Stomach (tissue), 8 donors: ENCODE measurements at regions not wholly inside any gene's neighbourhood (a gene's known extent, or its start where the extent isn't known, plus 50 kb on each side); places are given as distances from the start of the nearest gene placed in this dataset.

ENCODE experiments used
- DNase-seq, 2 donors: peaks; one replicate each; pipeline versions ENCODE4 v3.0.0 to v3.0.0-alpha.2; 2013 to 2019
- H3K27ac ChIP-seq, 5 donors: fragments of 200-600 bp in 4 of 5; sonication (generic) in 4 of 5; one replicate each; pipeline ENCODE4 v1.5.1; 2013 to 2019; ENCODE audit warnings: mild to moderate bottlenecking in 1 of 5, moderate library complexity in 1 of 5
- H3K27me3 ChIP-seq, 3 donors: fragments of 200-600 bp; sonication (generic); one replicate each; pipeline ENCODE4 v1.5.1; 2017 to 2019; ENCODE audit warnings: mixed run types in 1 of 3
- H3K36me3 ChIP-seq, 4 donors: fragments of 200-600 bp; sonication (generic); 1 replicate in 3 of 4; 2 replicates in 1 of 4; pipeline ENCODE4 v1.5.1; 2016 to 2019
- H3K4me1 ChIP-seq, 4 donors: fragments of 200-600 bp; sonication (generic); one replicate each; pipeline ENCODE4 v1.5.1; 2016 to 2019
- H3K4me3 ChIP-seq, 4 donors: fragments of 200-600 bp; sonication (generic) in 3 of 4; one replicate each; pipeline ENCODE4 v1.5.1; 2016 to 2019; ENCODE audit warnings: mild to moderate bottlenecking in 1 of 4
- H3K9me3 ChIP-seq, 4 donors: fragments of 200-600 bp; sonication (generic); one replicate each; pipeline ENCODE4 v1.5.1; 2016 to 2019
- EP300 ChIP-seq: sonication (generic); formaldehyde crosslinking; IDR thresholded peaks from one replicate; pipeline ENCODE4 v1.6.1; 2017; ENCODE audit warnings: antibody characterized with exemption
- POLR2A ChIP-seq, 4 donors: fragments of 450-650 bp; IDR thresholded peaks; one replicate each; pipeline ENCODE4 v1.6.1; 2016; ENCODE audit warnings: antibody characterized with exemption in 4 of 4, control low read depth in 2 of 4, mild to moderate bottlenecking in 1 of 4, moderate library complexity in 1 of 4
- POLR2AphosphoS5 ChIP-seq, 3 donors: sonication (generic); formaldehyde crosslinking; IDR thresholded peaks; one replicate each; pipeline ENCODE4 v1.6.1; 2016; ENCODE audit warnings: antibody characterized with exemption in 3 of 3
- WGBS, 5 donors: extraction: QIAGEN DNeasy Blood & Tissue Kit in 3 of 5; methylation state at CpG; one replicate each; pipeline versions ENCODE4 v1.1.5 to v1.1.7; 2013 to 2018; 5-methylcytosine and 5-hydroxymethylcytosine counted together
- intact Hi-C: fragments of 100-400 bp; cut with DNase I; formaldehyde crosslinking; loops from one replicate; pipeline ENCODE4 v1.15.1; 2023; ENCODE audit warnings: low total_unique reads
- TF ChIP-seq, protein P1 (sequence below), 7 experiments: fragments of 450-650 bp in 4 of 7; fragments of 200-600 bp in 3 of 7; sonication (generic) in 3 of 7; IDR thresholded peaks; one replicate each; pipeline ENCODE4 v1.5.1; 2016 to 2019; ENCODE audit warnings: antibody characterized with exemption in 7 of 7, control low read depth in 2 of 7, mild to moderate bottlenecking in 1 of 7
- donor health status: healthy with polysubstance abuse.
- donor health status: Bipolar disorder and iron deficiency.
- donor health status: healthy.

DNA sequence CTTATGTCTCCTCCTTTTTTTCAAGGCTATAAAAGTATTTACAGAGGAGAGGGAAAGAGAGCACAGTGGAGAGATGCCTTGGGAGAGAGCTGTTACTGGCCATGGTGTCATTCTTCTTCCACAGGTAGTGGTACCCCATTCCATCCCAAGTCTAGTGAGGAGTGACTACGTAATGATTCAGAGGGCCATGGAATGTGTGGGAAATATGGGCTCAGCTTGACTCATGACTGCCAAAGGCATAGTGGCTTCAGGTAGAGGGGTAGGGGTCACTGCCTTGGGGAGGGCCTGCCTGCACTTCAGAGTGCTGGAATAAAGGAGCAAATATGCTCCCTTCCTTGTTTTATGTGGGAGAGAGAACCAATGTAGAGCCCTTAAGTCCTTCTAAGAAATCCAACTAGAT, 620.6 kb downstream of the IRS1 start:
- H3K4me3 ChIP-seq = no peak overlapping the region
- WGBS, 5 donors = 89 to 100% (median 94%) methylated on average over 1 of the region's 1 CpG
- no peaks in the 10 kb centered on the region for H3K36me3 ChIP-seq
- no peaks in the 10 kb centered on the region for H3K4me1 ChIP-seq
- intact Hi-C loops = no loop called here
- H3K9me3 ChIP-seq = peaks cover 0 to 40% (median 14%) of the 10 kb centered on the region in 4 donors
- TF ChIP-seq, protein P1, sequence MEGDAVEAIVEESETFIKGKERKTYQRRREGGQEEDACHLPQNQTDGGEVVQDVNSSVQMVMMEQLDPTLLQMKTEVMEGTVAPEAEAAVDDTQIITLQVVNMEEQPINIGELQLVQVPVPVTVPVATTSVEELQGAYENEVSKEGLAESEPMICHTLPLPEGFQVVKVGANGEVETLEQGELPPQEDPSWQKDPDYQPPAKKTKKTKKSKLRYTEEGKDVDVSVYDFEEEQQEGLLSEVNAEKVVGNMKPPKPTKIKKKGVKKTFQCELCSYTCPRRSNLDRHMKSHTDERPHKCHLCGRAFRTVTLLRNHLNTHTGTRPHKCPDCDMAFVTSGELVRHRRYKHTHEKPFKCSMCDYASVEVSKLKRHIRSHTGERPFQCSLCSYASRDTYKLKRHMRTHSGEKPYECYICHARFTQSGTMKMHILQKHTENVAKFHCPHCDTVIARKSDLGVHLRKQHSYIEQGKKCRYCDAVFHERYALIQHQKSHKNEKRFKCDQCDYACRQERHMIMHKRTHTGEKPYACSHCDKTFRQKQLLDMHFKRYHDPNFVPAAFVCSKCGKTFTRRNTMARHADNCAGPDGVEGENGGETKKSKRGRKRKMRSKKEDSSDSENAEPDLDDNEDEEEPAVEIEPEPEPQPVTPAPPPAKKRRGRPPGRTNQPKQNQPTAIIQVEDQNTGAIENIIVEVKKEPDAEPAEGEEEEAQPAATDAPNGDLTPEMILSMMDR (IDR thresholded peaks at IDR 0.05) = no peak
- no peak for TF ChIP-seq EP300
- TF ChIP-seq POLR2AphosphoS5 (IDR thresholded peaks at IDR 0.05) = no peak
- no peak for TF ChIP-seq POLR2A (IDR thresholded peaks at IDR 0.05)
- no peaks in the 10 kb centered on the region for H3K27me3 ChIP-seq
- no peak for DNase-seq
- H3K27ac ChIP-seq = no peak overlapping the region

DNA sequence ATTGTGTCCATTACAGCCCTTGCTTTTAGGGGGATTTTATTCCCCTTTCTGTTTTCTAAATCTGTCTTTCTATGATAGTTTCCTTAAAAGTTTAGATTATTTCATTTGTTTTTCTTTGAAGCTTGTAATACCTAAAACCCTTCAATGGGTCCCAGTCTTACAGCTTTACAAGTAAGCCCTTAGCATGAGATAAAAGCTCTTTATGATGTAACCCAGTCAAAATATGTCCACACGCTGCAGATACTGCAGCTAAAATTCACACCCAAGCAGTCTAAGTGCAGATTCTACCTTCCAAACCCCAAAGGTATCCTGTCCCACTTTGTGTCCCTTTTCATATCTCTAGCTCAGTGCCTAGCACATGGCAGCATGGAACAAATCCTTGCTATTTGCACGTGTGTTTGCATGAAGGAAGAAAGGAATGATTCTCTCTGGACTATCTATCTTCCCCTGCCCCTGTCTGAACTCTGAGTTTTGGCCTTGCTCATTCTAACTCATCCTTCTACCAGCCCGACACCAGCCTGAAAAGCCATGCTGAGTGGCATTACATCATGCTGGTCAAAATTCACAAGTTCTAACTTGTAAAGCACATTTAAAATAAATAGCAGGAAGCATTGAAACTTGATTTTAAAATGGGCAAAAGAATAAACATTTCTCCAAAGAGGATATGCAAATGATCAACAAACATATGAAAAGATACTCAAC, 623.2 kb downstream of the IRS1 start:
- H3K4me3 ChIP-seq = no peak overlapping the region
- no peaks in the 10 kb centered on the region for H3K4me1 ChIP-seq
- 64 to 74% (median 70%) methylated on average over 3 of the region's 3 CpGs for WGBS, 5 donors
- no peaks in the 10 kb centered on the region for H3K36me3 ChIP-seq
- no peaks in the 10 kb centered on the region for H3K27me3 ChIP-seq
- DNase-seq = no peak
- H3K27ac ChIP-seq = no peak overlapping the region
- TF ChIP-seq POLR2A (IDR thresholded peaks at IDR 0.05) (no peak), POLR2AphosphoS5 (IDR thresholded peaks at IDR 0.05) (no peak), EP300 (no peak)
- TF ChIP-seq, protein P1 (IDR thresholded peaks at IDR 0.05) = no peak
- intact Hi-C loops = no loop called here
- peaks cover 0 to 40% (median 14%) of the 10 kb centered on the region in 4 donors for H3K9me3 ChIP-seq

DNA sequence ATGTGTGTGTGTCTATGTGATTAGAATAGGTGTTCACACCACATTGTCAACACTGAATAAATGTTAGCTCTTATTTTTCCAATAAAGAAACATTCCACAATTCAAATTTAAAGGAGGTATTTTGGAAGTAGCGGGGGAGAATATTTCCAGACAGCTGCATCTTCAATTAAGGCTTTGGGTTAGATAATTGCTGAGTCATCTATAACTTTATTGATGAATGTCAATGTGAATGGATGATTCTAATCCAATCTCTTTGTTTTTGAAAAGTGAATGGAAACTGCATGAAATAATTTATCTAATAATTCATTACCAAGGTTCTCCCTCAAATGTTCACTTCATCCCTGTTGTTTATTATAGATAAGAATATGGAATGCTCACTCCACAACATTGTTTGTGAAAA, 625.2 kb downstream of the IRS1 start:
- no peaks in the 10 kb centered on the region for H3K27me3 ChIP-seq
- H3K4me3 ChIP-seq = no peak overlapping the region
- H3K36me3 ChIP-seq = no peaks in the 10 kb centered on the region
- no peaks in the 10 kb centered on the region for H3K4me1 ChIP-seq
- 91 to 97% (median 95%) methylated on average over 1 of the region's 1 CpG for WGBS, 5 donors
- TF ChIP-seq EP300 (no peak), POLR2AphosphoS5 (IDR thresholded peaks at IDR 0.05) (no peak), POLR2A (IDR thresholded peaks at IDR 0.05) (no peak)
- TF ChIP-seq, protein P1 (IDR thresholded peaks at IDR 0.05) = no peak
- intact Hi-C loops = no loop called here
- no peak overlapping the region for H3K27ac ChIP-seq
- DNase-seq = no peak
- peaks cover 0 to 31% (median 12%) of the 10 kb centered on the region in 4 donors for H3K9me3 ChIP-seq

DNA sequence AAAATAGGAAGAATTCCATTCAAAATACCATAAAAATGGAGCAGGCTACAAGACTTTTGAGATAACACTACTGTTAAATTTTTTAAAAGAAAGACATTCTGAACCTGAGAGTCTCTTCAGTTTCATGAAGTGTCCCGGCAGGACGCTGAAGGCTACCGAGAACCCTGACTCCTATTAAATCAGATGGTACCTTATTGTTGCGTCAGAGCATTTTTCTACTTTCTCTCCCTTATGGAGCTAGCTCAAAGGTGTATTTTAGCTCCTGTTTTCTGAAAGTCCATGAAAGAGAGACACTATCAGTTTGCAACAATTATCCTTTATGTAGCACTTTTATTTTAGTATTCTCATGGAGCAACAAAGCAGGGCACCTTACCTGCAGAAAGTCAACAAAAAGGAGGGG, 626.7 kb downstream of the IRS1 start:
- Histone ChIP-seq H3K4me3 (no peak overlapping the region), H3K9me3 (peaks cover 0 to 17% (median 5%) of the 10 kb centered on the region in 4 donors), H3K36me3 (no peaks in the 10 kb centered on the region), H3K27ac (no peak overlapping the region), H3K27me3 (no peaks in the 10 kb centered on the region), H3K4me1 (no peaks in the 10 kb centered on the region)
- WGBS, 5 donors = 88 to 94% (median 92%) methylated on average over 4 of the region's 4 CpGs
- DNase-seq = no peak
- intact Hi-C loops = no loop called here
- TF ChIP-seq, protein P1 (IDR thresholded peaks at IDR 0.05) = no peak
- TF ChIP-seq POLR2A (IDR thresholded peaks at IDR 0.05) (no peak), POLR2AphosphoS5 (IDR thresholded peaks at IDR 0.05) (no peak), EP300 (no peak)
